B cell (primary cell): ENCODE measurements at regions not wholly inside any gene's neighbourhood (a gene's known extent, or its start where the extent isn't known, plus 50 kb on each side); places are given as distances from the start of the nearest gene placed in this dataset.

Experiments used
- CTCF ChIP-seq: fragments of 200-600 bp; IDR thresholded peaks from one replicate; pipeline ENCODE4 v1.8.0; 2022; ENCODE audit warnings: antibody characterized with exemption, mild to moderate bottlenecking
- EZH2 ChIP-seq: IDR thresholded peaks from 2 replicates; pipeline ENCODE4 v1.6.1; 2012; ENCODE audit warnings: borderline replicate concordance, low read depth, mild to moderate bottlenecking, moderate library complexity, low read length; ENCODE audit not compliant: insufficient read depth, poor library complexity, severe bottlenecking

GRCh38 chr3:165549665-165550064, 287.6 kb downstream of the BCHE start:
- TF ChIP-seq CTCF (no peak), EZH2 (no peak)
